Activated T-cell treated with anti-CD3 and anti-CD28 coated beads, Interleukin-2, amount 50 U/mL, for 72 hours (primary cell): ENCODE measurements at regions not wholly inside any gene's neighbourhood (a gene's known extent, or its start where the extent isn't known, plus 50 kb on each side); places are given as distances from the start of the nearest gene placed in this dataset.

Experiments
- ATAC-seq, 2 donors: fragments of 150-1000 bp; cut with Tn5 transposase; replicated peaks in 1 of 2; 2 replicates each; pipeline ENCODE4 v1.10.0; 2021; ENCODE audit warnings: moderate library complexity in 2 of 2, mild to moderate bottlenecking in 1 of 2
- DNase-seq, 2 donors: peaks; one replicate each; pipeline ENCODE4 v3.0.0; 2021 to 2022; ENCODE audit warnings: mixed read lengths in 1 of 2
- H3K27ac Mint-ChIP-seq: one replicate; pipeline ENCODE4 v1.8.0; 2022; ENCODE audit warnings: mild to moderate bottlenecking, moderate library complexity, mixed read lengths
- H3K27me3 Mint-ChIP-seq: one replicate; pipeline ENCODE4 v1.8.0; 2022; ENCODE audit warnings: low read depth, mixed read lengths
- H3K36me3 Mint-ChIP-seq, 2 donors: one replicate each; pipeline ENCODE4 v1.8.0; 2022; ENCODE audit warnings: mixed read lengths in 2 of 2, mild to moderate bottlenecking in 1 of 2; ENCODE audit not compliant: insufficient read depth in 2 of 2
- H3K4me1 Mint-ChIP-seq: one replicate; pipeline ENCODE4 v1.8.0; 2022; ENCODE audit warnings: low read depth, mixed read lengths
- H3K4me3 Mint-ChIP-seq, 2 donors: one replicate each; pipeline ENCODE4 v1.8.0; 2022; ENCODE audit warnings: mild to moderate bottlenecking in 2 of 2, mixed read lengths in 2 of 2, moderate library complexity in 2 of 2
- H3K9me3 Mint-ChIP-seq, 2 donors: one replicate each; pipeline ENCODE4 v1.8.0; 2022; ENCODE audit warnings: mixed read lengths in 2 of 2

DNA sequence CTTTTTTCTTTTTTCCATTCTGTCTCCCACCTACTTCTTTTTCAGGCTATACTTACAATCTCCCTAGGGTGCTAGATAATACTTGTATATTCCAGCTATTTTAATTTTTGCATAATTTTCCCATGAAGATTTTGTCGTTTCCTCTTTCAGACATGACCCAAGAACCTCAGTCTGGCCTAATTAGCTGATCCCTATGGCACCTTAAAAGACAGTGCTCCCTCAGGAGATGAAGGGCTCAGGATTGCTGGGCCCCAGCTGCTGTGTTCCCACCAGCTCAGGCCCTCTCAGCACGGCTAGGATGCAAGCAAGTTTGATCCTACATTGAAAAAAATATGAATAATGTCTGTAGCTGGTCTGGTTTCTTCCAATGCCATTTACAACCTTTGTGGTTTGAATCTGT is 55.0 kb upstream of the RGS5 start:
- Mint-ChIP-seq H3K4me1 (no peaks in the 10 kb centered on the region), H3K9me3 (peaks cover 0 to 4% of the 10 kb centered on the region in 2 donors), H3K36me3 (peaks cover 1 to 2% of the 10 kb centered on the region in 2 donors), H3K4me3 (no peak overlapping the region), H3K27ac (peak overlapping the region; percentile 46), H3K27me3 (no peaks in the 10 kb centered on the region)
- ATAC-seq (no peak), DNase-seq (no peak)

GRCh38 chr1:163258181-163258580 is 55.5 kb upstream of the RGS5 start:
- Mint-ChIP-seq H3K27me3 (no peaks in the 10 kb centered on the region), H3K4me3 (no peak overlapping the region), H3K4me1 (no peaks in the 10 kb centered on the region), H3K27ac (no peak overlapping the region), H3K9me3 (peaks cover 0 to 4% of the 10 kb centered on the region in 2 donors), H3K36me3 (peaks cover 1 to 2% of the 10 kb centered on the region in 2 donors)
- DNase-seq (no peak), ATAC-seq (no peak)

DNA sequence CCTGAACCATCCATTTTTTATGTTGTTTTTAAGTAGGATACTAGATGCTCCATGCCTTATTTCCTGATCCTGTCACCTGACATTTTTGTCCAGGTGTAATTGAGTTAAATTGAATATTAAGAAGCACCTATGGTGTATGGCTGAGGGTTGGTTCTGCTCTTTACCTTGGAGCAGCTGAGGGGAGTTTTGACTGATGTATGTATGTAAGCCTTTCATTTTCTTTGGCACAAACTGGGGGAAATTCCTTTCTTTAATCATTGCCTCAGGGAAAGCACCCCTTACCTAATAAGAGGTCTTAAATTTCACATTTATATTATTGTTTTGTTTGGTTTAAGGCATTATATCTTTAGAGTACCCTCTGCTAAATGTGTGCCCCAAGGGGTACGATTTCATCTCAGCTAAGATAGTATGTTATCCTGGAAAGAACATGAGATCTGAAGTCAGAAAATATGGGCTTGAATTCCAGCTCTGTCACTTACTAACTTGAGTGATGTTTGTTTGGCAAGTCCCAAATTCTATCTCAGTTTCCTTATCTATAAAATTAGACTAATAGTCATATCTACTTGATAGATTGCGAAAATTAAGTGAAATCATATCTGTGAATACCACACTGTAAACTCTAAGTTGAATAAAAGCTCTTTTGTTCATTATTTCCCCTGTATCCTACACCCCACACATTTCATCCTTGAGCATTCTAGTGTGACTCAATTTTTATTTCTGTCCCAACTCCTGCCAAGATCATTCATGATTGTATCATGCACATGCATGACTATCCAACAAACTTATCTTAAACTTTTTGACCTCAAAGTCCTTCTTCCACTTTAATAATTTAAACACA is 57.7 kb upstream of the NUF2 start:
- ATAC-seq = no peak
- Mint-ChIP-seq H3K27me3 (no peaks in the 10 kb centered on the region), H3K27ac (no peak overlapping the region), H3K4me1 (no peaks in the 10 kb centered on the region), H3K4me3 (no peak overlapping the region), H3K9me3 (no peaks in the 10 kb centered on the region), H3K36me3 (no peaks in the 10 kb centered on the region)
- DNase-seq = no peak

DNA sequence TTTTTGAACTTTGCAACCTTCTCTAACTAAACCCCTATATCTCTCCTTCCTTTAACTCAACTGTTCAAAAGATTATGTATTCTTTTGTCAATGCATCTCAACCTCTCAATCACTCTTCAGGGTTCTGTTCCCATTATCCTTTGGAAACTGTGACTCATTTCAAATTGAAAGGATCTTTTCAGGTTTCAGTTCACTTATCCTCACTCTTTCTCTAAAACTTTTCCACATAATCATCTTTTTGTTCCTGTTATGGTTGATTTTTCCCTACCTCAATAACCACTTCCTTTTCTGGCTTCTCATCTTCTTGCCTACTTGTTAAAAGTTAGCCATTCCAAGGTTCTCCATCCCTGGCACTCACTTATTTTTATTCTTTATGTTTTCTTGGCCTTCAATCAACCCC is 56.2 kb upstream of the NUF2 start:
- no peak for ATAC-seq
- Mint-ChIP-seq H3K36me3 (peaks cover 0 to 1% of the 10 kb centered on the region in 2 donors), H3K9me3 (no peaks in the 10 kb centered on the region), H3K4me1 (no peaks in the 10 kb centered on the region), H3K4me3 (no peak overlapping the region), H3K27ac (no peak overlapping the region), H3K27me3 (no peaks in the 10 kb centered on the region)
- DNase-seq = no peak

GRCh38 chr1:163267962-163268361 is 53.8 kb upstream of the NUF2 start:
- Mint-ChIP-seq H3K36me3 (peaks cover 0 to 1% of the 10 kb centered on the region in 2 donors), H3K4me3 (no peak overlapping the region), H3K27ac (no peak overlapping the region), H3K27me3 (no peaks in the 10 kb centered on the region), H3K4me1 (no peaks in the 10 kb centered on the region), H3K9me3 (no peaks in the 10 kb centered on the region)
- ATAC-seq = no peak
- no peak for DNase-seq

DNA sequence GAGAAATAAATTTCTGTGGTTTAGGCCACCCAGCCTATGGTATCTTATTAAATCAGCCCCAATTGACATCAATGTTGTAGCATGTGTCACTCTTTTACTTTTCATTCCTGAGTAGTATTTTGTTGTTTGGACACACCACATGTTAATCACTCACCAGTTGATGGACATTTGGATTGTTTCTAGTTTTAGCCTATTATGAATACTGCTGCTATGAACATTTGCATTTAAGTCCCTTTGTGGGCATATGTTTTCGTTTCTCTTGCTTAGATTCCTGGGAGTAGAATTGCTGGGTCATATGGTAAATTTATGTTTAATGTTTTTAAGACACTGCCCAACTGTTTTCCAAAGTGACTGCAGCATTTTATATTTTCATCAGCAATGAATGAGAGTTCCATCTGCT is 50.2 kb upstream of the NUF2 start:
- no peak overlapping the region for H3K27ac Mint-ChIP-seq
- no peaks in the 10 kb centered on the region for H3K4me1 Mint-ChIP-seq
- ATAC-seq = no peak

More for the DNA sequence above, 50.2 kb upstream of the NUF2 start:
- no peak overlapping the region for H3K4me3 Mint-ChIP-seq
- no peak for DNase-seq
- H3K27me3 Mint-ChIP-seq = no peaks in the 10 kb centered on the region
- no peaks in the 10 kb centered on the region for H3K9me3 Mint-ChIP-seq
- peaks cover 2 to 7% of the 10 kb centered on the region in 2 donors for H3K36me3 Mint-ChIP-seq
